Left ventricle myocardium superior (tissue), 1 donor: ENCODE measurements at regions not wholly inside any gene's neighbourhood (a gene's known extent, or its start where the extent isn't known, plus 50 kb on each side); places are given as distances from the start of the nearest gene placed in this dataset.

Experiments
- ATAC-seq: fragments of 200-7000 bp; cut with Tn5 transposase; one replicate; pipeline ENCODE4 v1.9.1; 2020; ENCODE audit warnings: mild to moderate bottlenecking, moderate library complexity
- DNase-seq: peaks from one replicate; pipeline ENCODE4 v3.0.0-alpha.2; 2020
- intact Hi-C: fragments of 100-400 bp; cut with micrococcal nuclease; formaldehyde crosslinking; loops from one replicate; pipeline ENCODE4 v1.11.0; 2022
- donor health status: DM: no; HTN: yes; CAD: no; lungs with severe emphysema.

- DNase-seq = no peak
- intact Hi-C loops = loop anchor here (5.0 kb wide), 1 partner anchor 174 kb away; no protein-coding TSS in a partner anchor
- ATAC-seq = no peak
Observed at GRCh38 chr2:151048331-151049054, 213.2 kb downstream of the RBM43 start.

- no peak for ATAC-seq
- intact Hi-C loops = no loop called here
Observed at GRCh38 chr2:151043484-151043883, 218.2 kb downstream of the RBM43 start.

GRCh38 chr2:151042964-151043363 is 218.7 kb downstream of the RBM43 start:
- no peak for DNase-seq
- no peak for ATAC-seq
- intact Hi-C loops = no loop called here

More at GRCh38 chr2:151043484-151043883, 218.2 kb downstream of the RBM43 start:
- DNase-seq = no peak

GRCh38 chr2:151040039-151040438 is 221.6 kb downstream of the RBM43 start:
- ATAC-seq = no peak
- DNase-seq = no peak
- intact Hi-C loops = no loop called here

- ATAC-seq (no peak), DNase-seq (no peak)
- intact Hi-C loops = no loop called here
Observed at GRCh38 chr2:151038516-151038915, 223.1 kb downstream of the RBM43 start.

- DNase-seq (no peak), ATAC-seq (no peak)
- intact Hi-C loops = no loop called here
Observed at GRCh38 chr2:151037434-151037833, 224.2 kb downstream of the RBM43 start.

GRCh38 chr2:151033271-151034248 is 228.1 kb downstream of the RBM43 start:
- ATAC-seq = no peak

GRCh38 chr2:151032741-151033191 is 228.9 kb downstream of the RBM43 start:
- DNase-seq (no peak), ATAC-seq (no peak)
- intact Hi-C loops = no loop called here

More at GRCh38 chr2:151033271-151034248, 228.1 kb downstream of the RBM43 start:
- no peak for DNase-seq
- intact Hi-C loops = no loop called here

GRCh38 chr2:151030663-151031230 is 230.9 kb downstream of the RBM43 start:
- DNase-seq (no peak), ATAC-seq (no peak)
- intact Hi-C loops = no loop called here

- intact Hi-C loops = no loop called here
- DNase-seq (no peak), ATAC-seq (no peak)
Observed at GRCh38 chr2:151029406-151030157, 232.1 kb downstream of the RBM43 start.

GRCh38 chr2:151028691-151029176 is 232.9 kb downstream of the RBM43 start:
- no peak for DNase-seq
- intact Hi-C loops = no loop called here
- no peak for ATAC-seq

GRCh38 chr2:151027151-151027550 is 234.5 kb downstream of the RBM43 start:
- intact Hi-C loops = no loop called here
- DNase-seq (no peak), ATAC-seq (peak; percentile 36)

- intact Hi-C loops = no loop called here
- ATAC-seq (no peak), DNase-seq (no peak)
Observed at GRCh38 chr2:151025816-151026215, 235.8 kb downstream of the RBM43 start.

- intact Hi-C loops = no loop called here
- DNase-seq (no peak), ATAC-seq (no peak)
Observed at GRCh38 chr2:151024696-151025251, 236.9 kb downstream of the RBM43 start.

GRCh38 chr2:151021747-151022452 is 239.8 kb downstream of the RBM43 start:
- DNase-seq (no peak), ATAC-seq (peak; percentile 48)
- intact Hi-C loops = no loop called here

GRCh38 chr2:151020411-151020810 is 241.3 kb downstream of the RBM43 start:
- intact Hi-C loops = no loop called here

GRCh38 chr2:151009437-151010175 is 252.1 kb downstream of the RBM43 start:
- DNase-seq (no peak), ATAC-seq (no peak)
- intact Hi-C loops = no loop called here

More at GRCh38 chr2:151020411-151020810, 241.3 kb downstream of the RBM43 start:
- ATAC-seq (no peak), DNase-seq (no peak)
